ENCODE measurements at regions not wholly inside any gene's neighbourhood (a gene's known extent, or its start where the extent isn't known, plus 50 kb on each side); places are given as distances from the start of the nearest gene placed in this dataset.

- peaks cover 0 to 12% (median 7%) of the 10 kb centered on the region in 4 experiments; a peak in 4 of 7 replicates for H3K4me1 ChIP-seq (replicated peaks in 1 of 4; ENCODE audit: control insufficient read depth in 3 of 4, insufficient read depth in 4 of 4, low read length in 3 of 4)
- H3K14ac ChIP-seq (ENCODE audit: insufficient read length) = no peak overlapping the region
- CTCF ChIA-PET (ENCODE audit: partially characterized antibody) = interaction anchor here (0.6 to 0.9 kb wide), 3 partner anchors 50 to 104 kb away, joined by 3 read pairs; no protein-coding TSS in a partner anchor
- 89% methylated on average over 4 of the region's 4 CpGs; no CpG with 5 or more reads in 1 of the 2 experiments for WGBS, 2 experiments (ENCODE audit: extremely low coverage in 1 of 2, insufficient coverage in 1 of 2, insufficient read length in 1 of 2, insufficient replicate concordance in 2 of 2, low coverage in 1 of 2, low lambda C conversion rate in 2 of 2, missing lambda C conversion rate in 1 of 2)
- H3K9ac ChIP-seq (replicated peaks in 1 of 4; ENCODE audit: extremely low read depth in 1 of 4, low read depth in 3 of 4, low read length in 3 of 4) = no peak overlapping the region
- H3K9me3 ChIP-seq (ENCODE audit: insufficient read depth in 2 of 2, low read depth in 1 of 2, low read length in 1 of 2) = no peaks in the 10 kb centered on the region
- no peaks in the 10 kb centered on the region for H3K27me3 ChIP-seq (replicated peaks in 1 of 4; ENCODE audit: control insufficient read depth in 3 of 4, extremely low read depth in 1 of 4, insufficient read depth in 3 of 4, low read length in 3 of 4)
- H2AFZ ChIP-seq (ENCODE audit: low read length) = no peak overlapping the region
- H4K8ac ChIP-seq (ENCODE audit: extremely low read depth, insufficient read depth, low read length) = no peak overlapping the region
- H2BK15ac ChIP-seq (ENCODE audit: low read length) = no peak overlapping the region
- no peak overlapping the region for H3K23ac ChIP-seq (ENCODE audit: insufficient read length)
- no peak overlapping the region for H4K5ac ChIP-seq (ENCODE audit: insufficient read length, low read depth, low read length)
- H3K36me3 ChIP-seq (ENCODE audit: control insufficient read depth in 2 of 4, insufficient read depth in 4 of 4, low read length in 3 of 4) = no peaks in the 10 kb centered on the region
- no peak overlapping the region for H2BK12ac ChIP-seq (ENCODE audit: low read depth, low read length)
- H4K20me1 ChIP-seq (replicated peaks in 1 of 2; ENCODE audit: control insufficient read depth in 1 of 2, insufficient read depth in 2 of 2, low read length in 2 of 2) = no peaks in the 10 kb centered on the region
- H2BK20ac ChIP-seq (ENCODE audit: low read length) = no peak overlapping the region
- no peak overlapping the region for H2BK120ac ChIP-seq (replicated peaks; ENCODE audit: low read depth, low read length)
- H3K4me3 ChIP-seq (ENCODE audit: extremely low read depth in 1 of 4, insufficient read depth in 2 of 4, low read depth in 3 of 4, low read length in 4 of 4) = no peak overlapping the region
- no peaks in the 10 kb centered on the region for H3K79me2 ChIP-seq (ENCODE audit: control insufficient read depth in 1 of 2, insufficient read depth in 2 of 2, low read length in 2 of 2)
- DNase-seq (ENCODE audit: low read depth in 1 of 2, low spot score in 2 of 2) (no peak), FAIRE-seq (no peak)
- H2BK5ac ChIP-seq (ENCODE audit: low read depth, low read length) = no peak overlapping the region
- no peak overlapping the region for H3K27ac ChIP-seq (ENCODE audit: low read depth, low read length)
- H3K4me2 ChIP-seq (ENCODE audit: insufficient read depth in 1 of 2, low read depth in 2 of 2, low read length in 2 of 2) = no peak overlapping the region
- H3K56ac ChIP-seq (replicated peaks; ENCODE audit: insufficient read length, low read depth, low read length) = no peak overlapping the region
- no peaks in the 10 kb centered on the region for H3K23me2 ChIP-seq (ENCODE audit: low read depth, low read length)
- POLR2A ChIA-PET (ENCODE audit: partially characterized antibody) = interaction anchor here (0.6 kb wide), 1 partner anchor 36 kb away, joined by 3 read pairs; no protein-coding TSS in a partner anchor
- H4K91ac ChIP-seq (replicated peaks; ENCODE audit: insufficient read length, low read length) = no peak overlapping the region
- no peaks in the 10 kb centered on the region for H3K79me1 ChIP-seq (ENCODE audit: low read depth, low read length)
- no peak overlapping the region for H3K4ac ChIP-seq (replicated peaks; ENCODE audit: insufficient read length, low read depth, low read length)
- H3K18ac ChIP-seq (ENCODE audit: extremely low read depth, low read length) = no peak overlapping the region
- H2AK5ac ChIP-seq (ENCODE audit: low read depth, low read length) = no peak overlapping the region
- TF ChIP-seq SIRT6 (IDR thresholded peaks at IDR 0.05; ENCODE audit: low read length) (no peak), SP4 (IDR thresholded peaks at IDR 0.05; ENCODE audit: low read length) (no peak), ATF2 (IDR thresholded peaks at IDR 0.05; ENCODE audit: low read length) (no peak), CHD1 (IDR thresholded peaks at IDR 0.05; ENCODE audit: low read depth, low read length) (no peak), BRCA1 (IDR thresholded peaks at IDR 0.05; ENCODE audit: low read depth, low read length) (no peak)
Measured at GRCh38 chr1:60898413-60898812, 183.9 kb upstream of the NFIA start.
